H1 (cell line): ENCODE measurements at regions not wholly inside any gene's neighbourhood (a gene's known extent, or its start where the extent isn't known, plus 50 kb on each side); places are given as distances from the start of the nearest gene placed in this dataset.
"Not testable (repeated sequence)": the region's sequence is repeated elsewhere in the genome, so short reads cannot be mapped to it uniquely, and the experiment has no call there.

Experiments
- BCL11A ChIP-seq, 2 experiments: IDR thresholded peaks; one replicate each; pipeline ENCODE4 v1.6.1; 2011; ENCODE audit warnings: low read depth in 2 of 2, low read length in 2 of 2, mild to moderate bottlenecking in 2 of 2
- EP300 ChIP-seq, 2 experiments: IDR thresholded peaks; 1 replicate in 1 of 2; 2 replicates in 1 of 2; pipeline ENCODE4 v1.6.1; 2011 to 2012; ENCODE audit warnings: low read depth in 2 of 2, low read length in 2 of 2, mild to moderate bottlenecking in 2 of 2, borderline replicate concordance in 1 of 2, inconsistent platforms in 1 of 2, moderate library complexity in 1 of 2
- HDAC2 ChIP-seq, 2 experiments: fragments of 300-600 bp in 1 of 2; sonication (generic) in 1 of 2; IDR thresholded peaks; 2 replicates each; pipeline ENCODE4 v1.6.1; 2011 to 2012; ENCODE audit warnings: low read depth in 2 of 2, low read length in 2 of 2, mild to moderate bottlenecking in 2 of 2, moderate library complexity in 2 of 2, borderline replicate concordance in 1 of 2, inconsistent platforms in 1 of 2
- NRF1 ChIP-seq: IDR thresholded peaks from 2 replicates; pipeline ENCODE4 v1.6.1; 2011; ENCODE audit warnings: mild to moderate bottlenecking, low read depth, low read length, improper control_type of control experiment
- POLR2A ChIP-seq, 2 experiments: IDR thresholded peaks; 1 replicate in 1 of 2; 2 replicates in 1 of 2; pipeline ENCODE4 v1.6.1; 2011; ENCODE audit warnings: low read depth in 2 of 2, low read length in 2 of 2, mild to moderate bottlenecking in 2 of 2; ENCODE audit errors: control extremely low read depth in 1 of 2
- POLR2AphosphoS5 ChIP-seq: IDR thresholded peaks from 2 replicates; pipeline ENCODE4 v1.6.1; 2011; ENCODE audit warnings: low read depth, low read length
- POU5F1 ChIP-seq: IDR thresholded peaks from 2 replicates; pipeline ENCODE4 v1.6.1; 2011; ENCODE audit warnings: low read depth, mild to moderate bottlenecking, low read length, moderate library complexity
- RFX5 ChIP-seq: IDR thresholded peaks from 2 replicates; pipeline ENCODE4 v1.6.1; 2011; ENCODE audit warnings: low read depth, low read length, improper control_type of control experiment, borderline replicate concordance
- SIN3A ChIP-seq, 2 experiments: IDR thresholded peaks in 1 of 2; conservative IDR thresholded peaks in 1 of 2; 2 replicates each; pipeline ENCODE4 v1.6.1; 2011 to 2012; ENCODE audit warnings: low read length in 2 of 2, improper control_type of control experiment in 1 of 2, low read depth in 1 of 2, mild to moderate bottlenecking in 1 of 2
- SP1 ChIP-seq: IDR thresholded peaks from 2 replicates; pipeline ENCODE4 v1.6.1; 2011; ENCODE audit warnings: low read depth, low read length
- SUZ12 ChIP-seq: fragments of 200-600 bp; sonication (generic); IDR thresholded peaks from 2 replicates; pipeline ENCODE4 v1.6.1; 2012; ENCODE audit warnings: mild to moderate bottlenecking, inconsistent platforms, low read length, moderate library complexity, mixed read lengths
- TAF7 ChIP-seq: optimal IDR thresholded peaks from 2 replicates; pipeline ENCODE3; 2011; ENCODE audit warnings: low read depth, mild to moderate bottlenecking, inconsistent platforms, low read length, moderate library complexity, borderline replicate concordance
- TF ChIP-seq, protein P1 (sequence below), 3 experiments: IDR thresholded peaks; 1 replicate in 2 of 3; 2 replicates in 1 of 3; pipeline versions ENCODE4 v1.5.1 to v1.6.1; 2011; ENCODE audit warnings: low read length in 3 of 3, mild to moderate bottlenecking in 3 of 3, inconsistent platforms in 2 of 3, low read depth in 1 of 3, moderate library complexity in 1 of 3; ENCODE audit not compliant: insufficient read depth in 1 of 3; ENCODE audit errors: control extremely low read depth in 1 of 3
- TF ChIP-seq, protein P2 (sequence below): IDR thresholded peaks from 2 replicates; pipeline ENCODE4 v1.6.1; 2011; ENCODE audit warnings: low read depth, mild to moderate bottlenecking, low read length; ENCODE audit not compliant: insufficient read depth

- not testable (repeated sequence) for TF ChIP-seq HDAC2 (IDR thresholded peaks at IDR 0.05; ENCODE audit: borderline replicate concordance in 1 of 2, low read depth in 2 of 2, low read length in 2 of 2); EP300 (IDR thresholded peaks at IDR 0.05; ENCODE audit: borderline replicate concordance in 1 of 2, low read depth in 2 of 2, low read length in 2 of 2); BCL11A (IDR thresholded peaks at IDR 0.05; ENCODE audit: low read depth in 2 of 2, low read length in 2 of 2); NRF1; SIN3A (conservative IDR thresholded peaks at IDR 0.05 in 1 of 2, IDR thresholded peaks at IDR 0.05 in 1 of 2; ENCODE audit: low read depth in 1 of 2, low read length in 2 of 2); SP1; RFX5; POU5F1; SUZ12; POLR2A (IDR thresholded peaks at IDR 0.05; ENCODE audit: control extremely low read depth in 1 of 2, low read depth in 2 of 2, low read length in 2 of 2); POLR2AphosphoS5; TAF7
- TF ChIP-seq, protein P1, sequence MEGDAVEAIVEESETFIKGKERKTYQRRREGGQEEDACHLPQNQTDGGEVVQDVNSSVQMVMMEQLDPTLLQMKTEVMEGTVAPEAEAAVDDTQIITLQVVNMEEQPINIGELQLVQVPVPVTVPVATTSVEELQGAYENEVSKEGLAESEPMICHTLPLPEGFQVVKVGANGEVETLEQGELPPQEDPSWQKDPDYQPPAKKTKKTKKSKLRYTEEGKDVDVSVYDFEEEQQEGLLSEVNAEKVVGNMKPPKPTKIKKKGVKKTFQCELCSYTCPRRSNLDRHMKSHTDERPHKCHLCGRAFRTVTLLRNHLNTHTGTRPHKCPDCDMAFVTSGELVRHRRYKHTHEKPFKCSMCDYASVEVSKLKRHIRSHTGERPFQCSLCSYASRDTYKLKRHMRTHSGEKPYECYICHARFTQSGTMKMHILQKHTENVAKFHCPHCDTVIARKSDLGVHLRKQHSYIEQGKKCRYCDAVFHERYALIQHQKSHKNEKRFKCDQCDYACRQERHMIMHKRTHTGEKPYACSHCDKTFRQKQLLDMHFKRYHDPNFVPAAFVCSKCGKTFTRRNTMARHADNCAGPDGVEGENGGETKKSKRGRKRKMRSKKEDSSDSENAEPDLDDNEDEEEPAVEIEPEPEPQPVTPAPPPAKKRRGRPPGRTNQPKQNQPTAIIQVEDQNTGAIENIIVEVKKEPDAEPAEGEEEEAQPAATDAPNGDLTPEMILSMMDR (IDR thresholded peaks at IDR 0.05; ENCODE audit: control extremely low read depth in 1 of 3, insufficient read depth in 1 of 3, low read depth in 1 of 3, low read length in 3 of 3): not testable (repeated sequence)
- TF ChIP-seq, protein P2, sequence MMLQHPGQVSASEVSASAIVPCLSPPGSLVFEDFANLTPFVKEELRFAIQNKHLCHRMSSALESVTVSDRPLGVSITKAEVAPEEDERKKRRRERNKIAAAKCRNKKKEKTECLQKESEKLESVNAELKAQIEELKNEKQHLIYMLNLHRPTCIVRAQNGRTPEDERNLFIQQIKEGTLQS: not testable (repeated sequence)
Measured at GRCh38 chr14:83188311-83188710, 1654.7 kb upstream of the SEL1L start.
